Glomerular endothelial cell (primary cell): ENCODE measurements at regions not wholly inside any gene's neighbourhood (a gene's known extent, or its start where the extent isn't known, plus 50 kb on each side); places are given as distances from the start of the nearest gene placed in this dataset.
"Not testable (repeated sequence)": the region's sequence is repeated elsewhere in the genome, so short reads cannot be mapped to it uniquely, and the experiment has no call there.

ENCODE experiments used
- DNase-seq: peaks from one replicate; pipeline ENCODE4 v3.0.0-alpha.2; 2011; ENCODE audit warnings: low read depth, low spot score; ENCODE audit errors: extremely low read depth

- no peak for DNase-seq
Measured at GRCh38 chr4:19193274-19193981, 1058.3 kb upstream of the SLIT2 start.

DNA sequence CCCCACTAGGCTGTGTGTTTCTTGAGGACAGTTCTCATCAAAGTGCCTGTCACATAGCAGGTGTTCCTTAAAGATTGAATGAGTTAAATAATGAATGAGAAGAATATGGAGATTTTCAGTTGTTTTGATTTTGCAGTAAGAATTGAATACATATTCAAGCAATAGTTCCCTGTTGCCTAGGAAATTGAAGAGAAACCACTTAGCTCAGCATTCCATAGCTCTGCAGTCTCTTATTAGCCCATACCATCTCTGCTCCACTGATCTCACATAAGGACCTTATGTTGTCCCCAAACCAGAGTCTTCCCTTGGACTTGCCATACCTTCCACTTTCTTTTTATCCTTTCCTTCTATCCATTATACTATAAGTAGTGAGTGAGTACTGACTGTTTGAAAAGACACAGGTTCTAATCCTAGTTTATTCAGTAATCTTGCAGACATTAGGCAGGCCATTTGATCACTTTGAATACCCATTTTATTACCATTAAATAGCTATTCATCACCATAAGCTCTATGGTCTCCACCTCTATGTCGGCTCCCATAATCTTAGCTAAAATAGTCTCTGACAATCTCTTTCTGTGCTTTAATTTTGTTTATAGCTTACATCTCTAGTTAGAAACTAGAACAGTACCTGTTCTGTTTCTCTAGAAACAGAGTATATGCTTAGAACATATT, 1059.6 kb upstream of the SLIT2 start:
- no peak for DNase-seq

- no peak for DNase-seq
Measured at GRCh38 chr4:19187691-19188090, 1064.0 kb upstream of the SLIT2 start.

GRCh38 chr4:19187096-19187495, 1064.6 kb upstream of the SLIT2 start:
- DNase-seq, result no peak

DNA sequence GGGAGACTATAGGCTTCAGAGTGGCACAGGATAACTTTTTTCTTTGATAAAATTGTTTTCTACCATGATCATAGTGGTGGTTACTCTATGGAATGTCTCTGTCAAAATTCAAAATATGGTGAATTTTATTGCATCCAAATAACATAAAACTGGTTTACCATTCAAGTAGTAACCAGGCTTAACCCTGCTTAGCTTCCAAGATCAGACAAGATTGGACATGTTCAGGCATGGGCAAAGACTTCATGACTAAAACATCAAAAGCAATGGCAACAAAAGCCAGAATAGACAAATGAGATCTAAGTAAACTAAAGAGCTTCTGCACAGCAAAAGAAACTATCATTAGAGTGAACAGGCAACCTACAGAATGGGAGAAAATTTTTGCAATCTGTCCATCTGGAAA, 1070.1 kb upstream of the SLIT2 start:
- DNase-seq, result not testable (repeated sequence)

GRCh38 chr4:19178835-19179234, 1072.9 kb upstream of the SLIT2 start:
- DNase-seq, result no peak

DNA sequence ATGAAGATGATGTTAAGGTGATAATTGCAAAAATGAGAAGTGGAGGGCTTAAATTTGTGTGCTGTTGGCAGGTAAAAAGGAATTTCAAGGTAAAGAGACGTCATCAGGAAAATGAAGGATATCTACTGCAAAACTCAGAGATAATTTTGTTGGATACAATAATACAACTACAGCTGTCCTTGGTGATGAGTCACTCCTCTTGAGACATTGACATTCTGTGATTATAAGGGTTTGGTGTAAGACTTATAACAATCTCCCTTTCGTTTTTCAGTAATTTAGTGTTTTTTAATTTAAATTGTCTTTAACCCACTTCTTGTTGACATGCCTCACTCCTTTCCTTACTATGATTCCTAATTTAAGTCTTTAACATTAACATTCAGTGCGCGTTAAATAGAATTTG, 1074.1 kb upstream of the SLIT2 start:
- no peak for DNase-seq

DNA sequence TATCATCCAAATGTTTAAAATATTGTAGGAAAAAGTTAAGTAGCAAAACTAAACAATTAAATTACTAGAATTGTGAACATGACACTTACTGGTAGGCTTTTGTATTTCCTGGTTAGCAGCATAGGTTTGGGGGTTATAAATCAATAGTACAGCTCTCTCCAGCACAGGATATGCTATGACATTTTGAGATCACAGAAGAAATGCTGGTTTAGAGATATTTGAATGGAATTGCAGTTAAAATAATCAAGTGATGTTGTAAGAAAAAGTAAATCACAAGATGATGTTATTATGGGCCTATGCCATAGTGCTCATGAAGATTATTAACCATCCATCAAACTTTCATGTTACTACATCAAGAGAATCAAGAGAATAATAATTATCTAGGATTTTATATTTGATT, 1079.9 kb upstream of the SLIT2 start:
- no peak for DNase-seq

DNA sequence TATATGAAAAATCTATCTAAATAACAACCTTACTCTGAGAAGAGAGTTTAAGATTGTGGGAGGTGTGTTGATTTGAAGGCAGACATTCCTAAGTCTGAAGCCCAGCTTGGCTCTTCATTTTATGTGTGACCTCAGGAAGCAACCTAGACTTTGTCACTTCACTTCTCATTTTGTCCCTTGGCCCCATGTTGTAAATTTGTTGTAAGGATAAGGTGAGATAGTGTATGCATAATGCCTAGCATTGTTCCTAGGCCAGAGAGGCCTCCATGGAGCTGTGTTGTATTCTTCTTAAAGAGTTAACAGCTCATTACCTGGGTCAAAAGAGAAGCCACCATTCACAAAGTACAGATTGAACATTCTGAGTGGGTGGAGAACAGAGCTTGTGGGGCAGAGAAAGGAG, 1084.4 kb upstream of the SLIT2 start:
- DNase-seq, result no peak

DNA sequence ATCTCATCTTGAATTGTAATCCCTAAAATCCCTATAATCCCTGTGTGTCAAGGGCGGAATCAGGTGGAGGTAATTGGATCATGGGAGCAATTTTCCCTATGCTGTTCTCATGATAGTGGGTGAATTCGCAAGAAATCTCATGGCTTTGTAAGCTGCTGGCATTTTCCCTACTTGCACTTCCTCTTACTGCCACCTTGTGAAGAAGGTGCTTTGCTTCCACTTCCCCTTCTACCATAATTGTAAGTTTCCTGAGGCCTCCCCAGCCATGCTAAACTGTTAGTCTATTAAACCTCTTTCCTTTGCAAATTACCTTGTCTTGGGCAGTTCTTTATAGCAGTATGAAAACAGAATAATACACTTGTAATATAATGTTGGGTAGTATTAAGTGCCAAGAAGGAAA, 1087.4 kb upstream of the SLIT2 start:
- no peak for DNase-seq

GRCh38 chr4:19159874-19160273, 1091.8 kb upstream of the SLIT2 start:
- no peak for DNase-seq

GRCh38 chr4:19158107-19158809, 1093.4 kb upstream of the SLIT2 start:
- DNase-seq, result no peak

DNA sequence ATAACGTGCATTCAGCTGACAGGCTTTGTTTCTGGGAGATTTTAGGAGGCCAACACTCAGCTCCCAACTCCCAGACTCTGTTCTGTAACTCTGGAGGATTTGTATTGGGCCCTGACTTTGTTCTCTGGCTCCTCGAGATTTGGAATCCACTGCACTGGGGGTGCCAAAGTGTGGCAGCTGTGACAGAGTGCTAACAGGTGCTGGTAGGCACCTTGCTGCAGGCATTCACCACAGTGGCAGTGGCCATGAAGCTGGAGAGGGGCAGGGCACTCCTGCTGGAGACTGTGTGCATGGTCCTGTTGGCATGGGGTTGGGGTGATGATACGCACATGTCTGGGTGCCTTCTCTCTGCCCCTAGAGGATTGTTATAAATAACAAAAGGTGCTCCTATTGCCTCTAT, 1094.9 kb upstream of the SLIT2 start:
- no peak for DNase-seq

DNA sequence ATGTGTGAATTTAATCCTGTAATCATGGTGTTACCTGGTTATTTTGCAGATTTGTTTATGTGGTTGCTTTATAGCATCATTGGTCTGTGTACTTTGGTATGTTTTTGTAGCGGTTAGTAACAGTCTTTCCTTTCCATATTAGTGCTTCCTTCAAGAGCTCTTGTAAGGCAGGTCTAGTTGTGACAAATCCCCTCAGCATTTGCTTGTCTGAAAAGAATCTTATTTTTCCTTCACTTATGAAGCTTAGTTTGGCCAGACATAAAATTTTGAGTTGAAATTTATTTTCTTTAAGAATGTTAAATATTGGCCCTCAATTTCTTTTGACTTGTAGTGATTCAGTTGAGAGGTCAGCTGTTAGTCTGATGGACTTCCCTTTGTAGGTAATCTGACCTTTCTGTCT, 1096.1 kb upstream of the SLIT2 start:
- DNase-seq, result no peak

GRCh38 chr4:19154267-19154666, 1097.4 kb upstream of the SLIT2 start:
- DNase-seq, result not testable (repeated sequence)

- no peak for DNase-seq
Measured at GRCh38 chr4:19152264-19152663, 1099.4 kb upstream of the SLIT2 start.

DNA sequence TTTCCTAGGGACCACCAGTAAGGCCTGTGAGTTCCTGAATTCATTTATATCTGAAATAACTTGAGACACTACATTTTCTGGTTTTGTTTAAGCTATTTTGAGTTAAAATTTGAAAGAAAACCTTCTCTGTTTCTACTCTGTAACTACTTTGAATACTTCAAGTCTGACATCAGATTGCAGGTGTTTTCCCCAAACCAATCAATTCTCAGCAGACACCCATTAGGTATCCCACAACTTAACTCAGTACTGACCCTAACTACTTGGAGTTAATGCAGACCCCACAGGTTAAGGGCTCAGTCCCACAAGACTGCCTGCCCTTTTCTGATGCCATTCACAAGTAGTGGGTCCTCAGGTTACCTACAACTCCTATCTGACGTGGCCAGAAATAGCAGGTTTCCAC, 1100.0 kb upstream of the SLIT2 start:
- no peak for DNase-seq

DNA sequence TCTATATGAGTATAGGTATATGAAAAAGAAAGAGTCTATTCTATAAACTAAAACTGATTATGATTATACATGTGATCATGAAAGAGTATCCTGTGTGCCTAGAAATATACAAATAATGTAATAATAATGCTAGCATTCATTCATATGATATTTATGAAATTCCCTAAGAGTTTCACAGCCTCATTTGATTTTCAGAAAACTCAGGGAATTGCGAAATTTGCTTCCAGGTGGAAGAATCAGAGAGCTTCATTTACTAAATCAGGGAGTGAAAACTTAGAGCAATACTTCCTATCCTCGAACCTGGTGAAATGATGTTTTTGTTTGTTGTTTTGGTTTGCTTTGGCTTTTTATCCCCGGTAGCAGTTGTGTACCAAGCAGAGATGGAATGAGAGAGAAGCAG, 1105.7 kb upstream of the SLIT2 start:
- no peak for DNase-seq

DNA sequence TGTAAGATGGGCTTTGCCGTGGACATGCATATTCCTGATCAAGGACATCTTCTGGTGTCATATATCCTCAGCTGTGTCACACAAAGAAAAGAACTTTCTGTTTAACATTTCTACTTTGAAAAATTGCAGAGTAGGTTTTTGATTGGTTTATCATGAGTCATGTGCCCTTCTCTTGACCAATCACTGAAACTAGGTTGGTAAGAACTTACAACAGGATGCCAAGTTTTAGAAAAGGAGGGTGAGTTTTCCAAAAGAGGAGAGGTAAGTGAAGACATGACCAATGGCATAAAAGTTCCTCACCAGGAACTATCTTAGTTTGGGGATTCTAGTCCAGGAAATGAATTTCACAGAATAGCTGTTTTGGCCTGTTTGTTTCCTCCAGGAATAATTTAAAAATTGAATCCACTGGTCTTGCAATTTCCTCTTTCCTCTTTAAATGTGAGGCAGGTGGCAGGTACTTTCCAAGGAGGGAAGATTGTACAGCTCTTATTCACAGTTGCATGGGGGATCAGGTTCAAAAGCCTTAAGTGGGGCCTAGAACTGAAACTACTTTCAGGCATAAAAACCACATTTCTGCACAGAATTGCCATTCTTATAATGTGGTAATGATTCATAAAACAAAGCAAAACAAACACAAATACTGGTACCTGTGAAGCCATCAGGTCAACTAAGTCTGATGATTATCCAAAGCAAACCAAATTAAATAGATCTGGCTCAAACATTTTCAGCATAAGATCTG, 1114.5 kb upstream of the LCORL start:
- no peak for DNase-seq

DNA sequence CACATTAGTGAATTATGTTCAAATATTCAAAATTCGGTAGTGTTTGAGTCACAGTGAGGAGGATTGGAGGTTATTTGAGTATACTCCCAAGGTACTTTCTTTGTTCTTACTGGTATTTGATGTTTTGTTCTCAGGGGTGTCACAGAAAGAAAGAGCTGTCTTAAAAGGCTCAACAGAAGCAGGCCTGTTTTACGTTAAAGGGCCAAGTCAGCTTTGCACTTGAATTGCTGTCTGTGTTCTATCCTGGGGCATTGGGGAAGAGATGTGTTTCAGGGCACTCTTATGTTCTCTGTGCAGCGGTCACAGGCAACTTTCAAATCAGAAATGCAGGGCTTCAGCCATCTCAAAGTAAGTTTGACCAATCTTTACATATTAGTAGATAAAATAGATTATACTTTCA, 1113.1 kb upstream of the LCORL start:
- DNase-seq, result no peak

- DNase-seq, result no peak
Measured at GRCh38 chr4:19133315-19133714, 1111.8 kb upstream of the LCORL start.
